Activated CD4-positive, alpha-beta T cell treated with anti-CD3 and anti-CD28 coated beads, Interleukin-2, amount 50 U/mL, for 48 hours (primary cell): ENCODE measurements at regions not wholly inside any gene's neighbourhood (a gene's known extent, or its start where the extent isn't known, plus 50 kb on each side); places are given as distances from the start of the nearest gene placed in this dataset.

ENCODE experiments used
- DNase-seq, 2 experiments: peaks; one replicate each; pipeline ENCODE4 v3.0.0-alpha.2; 2020

- no peak for DNase-seq
Observed at GRCh38 chr13:73879346-73880015, 254.7 kb downstream of the KLF12 start.

GRCh38 chr13:73877399-73877798 lies 256.8 kb downstream of the KLF12 start:
- DNase-seq, result no peak

GRCh38 chr13:73876323-73876722 lies 257.9 kb downstream of the KLF12 start:
- no peak for DNase-seq

GRCh38 chr13:73873940-73874830 lies 260.0 kb downstream of the KLF12 start:
- DNase-seq, result no peak

- DNase-seq, result no peak
Observed at GRCh38 chr13:73872397-73872796, 261.8 kb downstream of the KLF12 start.

- DNase-seq, result peak in 1 of 2 experiments; percentile 22
Observed at GRCh38 chr13:73870970-73871935, 263.0 kb downstream of the KLF12 start.

- DNase-seq, result no peak
Observed at GRCh38 chr13:73870036-73870741, 264.0 kb downstream of the KLF12 start.

- DNase-seq, result no peak
Observed at GRCh38 chr13:73865027-73865426, 269.2 kb downstream of the KLF12 start.

- no peak for DNase-seq
Observed at GRCh38 chr13:73861136-73861535, 273.1 kb downstream of the KLF12 start.

- DNase-seq, result no peak
Observed at GRCh38 chr13:73860501-73860900, 273.7 kb downstream of the KLF12 start.

GRCh38 chr13:73859841-73860240 lies 274.4 kb downstream of the KLF12 start:
- no peak for DNase-seq

GRCh38 chr13:73857106-73857505 lies 277.1 kb downstream of the KLF12 start:
- no peak for DNase-seq

GRCh38 chr13:73851104-73851503 lies 283.1 kb downstream of the KLF12 start:
- DNase-seq, result no peak

- DNase-seq, result no peak
Observed at GRCh38 chr13:73850104-73850873, 283.9 kb downstream of the KLF12 start.

GRCh38 chr13:73849292-73849691 lies 284.9 kb downstream of the KLF12 start:
- no peak for DNase-seq

- no peak for DNase-seq
Observed at GRCh38 chr13:73844986-73845385, 289.2 kb downstream of the KLF12 start.

- DNase-seq, result no peak
Observed at GRCh38 chr13:73842626-73843025, 291.6 kb downstream of the KLF12 start.

- DNase-seq, result no peak
Observed at GRCh38 chr13:73842184-73842583, 292.0 kb downstream of the KLF12 start.

- no peak for DNase-seq
Observed at GRCh38 chr13:73837147-73837546, 297.1 kb downstream of the KLF12 start.

GRCh38 chr13:73835138-73835721 lies 299.0 kb downstream of the KLF12 start:
- DNase-seq, result no peak
